GM19035 (cell line): ENCODE measurements at regions not wholly inside any gene's neighbourhood (a gene's known extent, or its start where the extent isn't known, plus 50 kb on each side); places are given as distances from the start of the nearest gene placed in this dataset.
"Not testable (repeated sequence)": the region's sequence is repeated elsewhere in the genome, so short reads cannot be mapped to it uniquely, and the experiment has no call there.

Experiments
- ATAC-seq: cut with Tn5 transposase; IDR thresholded peaks from one replicate; pipeline ENCODE4 v1.9.1; 2021; ENCODE audit not compliant: unreplicated experiment

DNA sequence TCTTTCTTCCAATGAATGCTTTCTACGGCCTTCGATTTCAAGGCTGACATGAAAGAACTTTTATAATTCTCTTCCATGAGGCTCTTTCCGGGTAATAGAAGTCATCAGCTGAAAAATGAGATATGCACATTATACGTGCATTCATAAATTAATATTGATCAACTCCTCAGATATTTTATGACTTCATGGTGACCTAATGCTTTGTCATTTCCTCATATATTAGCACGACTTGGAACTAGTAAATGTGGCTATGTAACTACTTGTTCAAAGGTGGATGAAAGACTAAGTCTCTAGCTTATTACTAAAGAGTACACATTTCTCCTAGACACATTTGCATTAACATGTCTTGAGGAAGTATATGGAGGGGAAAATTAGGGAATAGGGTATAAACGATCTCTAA is 168.8 kb downstream of the HDGFL1 start:
- no peak for ATAC-seq

DNA sequence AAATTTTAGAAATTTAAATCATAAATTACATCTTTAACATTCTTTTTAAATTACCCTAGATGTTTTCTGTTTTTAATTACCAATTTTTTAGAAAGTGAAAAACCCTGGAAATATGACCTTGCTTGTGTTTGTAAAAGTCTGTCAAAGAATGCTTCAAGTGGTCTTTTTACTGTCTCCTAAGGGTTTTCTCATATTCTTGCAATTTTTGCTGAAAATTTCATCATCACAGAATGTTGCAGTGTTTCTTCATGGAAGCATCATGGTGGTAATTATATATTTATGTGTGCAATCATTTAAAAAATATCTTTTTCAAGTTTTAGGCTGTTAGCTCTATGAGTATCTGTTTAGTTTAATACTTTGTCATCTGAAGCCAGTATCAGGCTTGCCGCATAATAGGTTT is 178.2 kb downstream of the HDGFL1 start:
- ATAC-seq, result no peak

DNA sequence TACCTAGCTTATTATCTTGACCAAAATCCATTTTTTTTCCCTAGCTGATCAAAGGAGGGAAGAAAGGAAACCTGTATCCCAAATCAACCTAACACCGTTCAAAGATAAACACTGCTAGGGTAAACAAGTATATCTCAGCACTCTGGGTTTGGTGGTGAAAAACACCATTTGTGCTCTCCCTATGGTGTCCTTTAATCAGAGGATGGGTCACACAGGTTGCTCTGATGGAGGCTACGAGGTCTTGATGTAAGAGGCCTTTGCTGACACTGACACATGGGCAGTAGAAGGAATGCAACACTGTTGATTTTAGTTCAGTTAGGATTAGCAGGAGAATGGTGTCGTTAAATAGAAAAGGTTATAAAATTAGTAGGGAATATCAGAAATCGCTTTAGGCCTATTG is 179.3 kb downstream of the HDGFL1 start:
- no peak for ATAC-seq

DNA sequence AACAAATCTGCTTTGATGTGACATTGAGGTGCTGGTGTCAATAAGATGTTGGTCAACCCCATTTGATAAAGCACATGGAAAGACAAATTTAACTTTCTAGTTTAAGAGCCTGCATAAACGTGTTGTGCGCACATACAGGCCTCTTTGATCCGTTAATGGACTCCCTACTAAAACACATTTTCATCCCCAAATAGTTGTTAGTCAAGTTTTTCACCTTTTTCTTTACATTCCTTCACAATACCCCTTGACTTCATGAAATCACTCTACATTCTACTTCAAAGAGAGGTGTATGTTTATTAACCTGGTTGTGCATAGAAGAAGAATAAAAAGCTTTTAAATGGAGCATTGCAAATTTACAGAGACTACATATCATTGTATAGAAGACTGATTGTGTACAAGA is 180.3 kb downstream of the HDGFL1 start:
- ATAC-seq, result no peak

- ATAC-seq, result no peak
Observed at GRCh38 chr6:22751223-22751622, 181.9 kb downstream of the HDGFL1 start.

DNA sequence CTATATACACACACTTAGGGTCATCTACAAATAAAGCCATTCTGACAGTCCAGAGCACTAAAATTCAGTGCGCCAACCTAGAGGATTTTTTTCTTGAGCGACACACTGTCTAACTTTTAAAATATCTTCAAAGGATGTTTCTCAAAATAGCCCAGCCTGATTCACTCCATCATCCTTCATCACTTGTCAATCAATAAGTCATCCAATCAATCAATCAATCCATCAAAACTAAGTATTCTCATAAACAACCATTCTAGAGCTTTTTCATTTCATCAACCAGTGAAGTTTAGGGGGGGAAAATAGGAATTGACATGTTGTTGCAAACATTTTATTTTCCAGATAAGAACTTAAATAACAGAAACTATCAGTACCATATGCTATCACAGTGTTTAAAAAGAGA is 183.2 kb downstream of the HDGFL1 start:
- ATAC-seq, result no peak

- ATAC-seq, result no peak
Observed at GRCh38 chr6:22754061-22754460, 184.7 kb downstream of the HDGFL1 start.

GRCh38 chr6:22755605-22756004 is 186.2 kb downstream of the HDGFL1 start:
- ATAC-seq, result no peak

DNA sequence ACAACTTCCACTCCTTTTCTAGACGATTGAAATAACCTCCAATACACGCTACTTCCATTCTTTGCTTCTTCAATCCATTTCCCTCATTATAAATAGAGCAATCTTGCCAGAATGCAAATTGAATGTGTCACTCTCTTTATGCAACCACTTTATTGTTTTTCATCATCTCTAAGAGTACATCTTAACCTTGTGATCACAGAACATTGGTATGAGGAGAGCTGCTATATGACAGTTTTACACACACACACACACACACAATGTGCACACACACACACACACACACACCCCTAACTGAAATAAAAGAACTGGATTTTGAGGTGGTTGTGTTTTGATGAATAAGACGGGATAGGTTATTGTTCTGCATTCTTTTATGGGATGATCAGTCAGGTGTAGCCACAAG is 187.0 kb downstream of the HDGFL1 start:
- no peak for ATAC-seq

- no peak for ATAC-seq
Observed at GRCh38 chr6:22764496-22764895, 195.1 kb downstream of the HDGFL1 start.

GRCh38 chr6:22765015-22765414 is 195.6 kb downstream of the HDGFL1 start:
- no peak for ATAC-seq

DNA sequence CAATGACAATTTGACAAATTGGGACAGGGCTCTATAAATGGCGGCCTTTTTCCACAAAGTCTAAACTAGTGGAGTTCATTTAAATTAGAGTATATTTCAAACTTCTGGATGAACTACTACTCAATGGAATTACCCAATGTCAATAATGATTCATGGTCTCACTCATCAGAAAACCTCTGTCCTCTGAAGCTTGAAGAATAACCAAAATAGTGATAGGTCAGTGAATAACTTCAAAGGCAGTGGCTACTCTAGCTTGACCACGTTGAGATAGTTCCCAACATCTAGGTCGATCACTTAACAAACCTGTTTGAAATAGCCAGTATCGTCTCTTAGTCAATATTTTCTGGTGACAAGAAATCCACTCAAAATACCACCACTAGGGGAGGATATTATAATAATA is 197.6 kb downstream of the HDGFL1 start:
- ATAC-seq, result no peak

GRCh38 chr6:22770054-22770453 is 200.7 kb downstream of the HDGFL1 start:
- ATAC-seq, result no peak

- no peak for ATAC-seq
Observed at GRCh38 chr6:22774129-22774528, 204.8 kb downstream of the HDGFL1 start.

- not testable (repeated sequence) for ATAC-seq
Observed at GRCh38 chr6:22778438-22778837, 209.1 kb downstream of the HDGFL1 start.

GRCh38 chr6:22779062-22779461 is 209.7 kb downstream of the HDGFL1 start:
- ATAC-seq, result no peak

- ATAC-seq, result no peak
Observed at GRCh38 chr6:22783931-22784330, 214.6 kb downstream of the HDGFL1 start.

DNA sequence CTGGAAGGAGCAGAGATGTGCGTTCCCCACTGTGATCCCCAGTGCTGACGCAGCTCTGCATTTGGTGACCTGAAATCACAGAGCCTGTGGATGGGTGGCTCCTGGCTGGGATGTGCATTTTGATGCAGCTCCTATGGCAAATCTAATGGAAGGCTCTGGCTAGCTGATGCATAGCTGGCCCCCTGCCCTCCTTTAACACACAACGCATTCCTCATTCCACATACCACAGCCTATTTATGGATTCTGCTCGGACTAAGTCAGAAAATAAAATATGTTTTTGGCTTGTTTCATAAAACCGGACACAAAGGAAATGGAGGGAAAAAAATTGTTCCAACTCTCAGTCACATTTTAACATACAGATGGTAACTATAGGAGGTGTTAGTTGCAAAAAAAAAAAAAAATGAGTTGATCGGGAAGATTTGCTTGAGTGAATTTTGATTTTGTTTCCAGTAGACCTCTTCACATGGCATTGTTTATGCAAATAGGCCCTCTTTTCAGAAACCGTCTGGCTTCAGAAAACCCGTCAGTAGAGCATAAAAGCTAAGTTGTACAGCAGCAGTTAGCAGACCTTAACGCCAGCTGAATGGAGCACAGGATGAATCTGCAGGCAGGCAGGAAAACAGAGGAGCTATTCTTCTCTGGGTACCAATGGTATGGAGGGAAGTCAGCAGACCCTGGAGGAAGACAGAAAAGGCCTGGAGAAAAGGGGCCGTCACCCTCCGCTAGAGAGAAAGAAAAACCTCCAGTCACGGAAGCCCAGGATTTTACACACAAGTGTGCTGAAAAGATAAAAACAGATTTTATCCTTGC is 215.4 kb downstream of the HDGFL1 start:
- ATAC-seq, result no peak

GRCh38 chr6:22788038-22788437 is 218.7 kb downstream of the HDGFL1 start:
- no peak for ATAC-seq

DNA sequence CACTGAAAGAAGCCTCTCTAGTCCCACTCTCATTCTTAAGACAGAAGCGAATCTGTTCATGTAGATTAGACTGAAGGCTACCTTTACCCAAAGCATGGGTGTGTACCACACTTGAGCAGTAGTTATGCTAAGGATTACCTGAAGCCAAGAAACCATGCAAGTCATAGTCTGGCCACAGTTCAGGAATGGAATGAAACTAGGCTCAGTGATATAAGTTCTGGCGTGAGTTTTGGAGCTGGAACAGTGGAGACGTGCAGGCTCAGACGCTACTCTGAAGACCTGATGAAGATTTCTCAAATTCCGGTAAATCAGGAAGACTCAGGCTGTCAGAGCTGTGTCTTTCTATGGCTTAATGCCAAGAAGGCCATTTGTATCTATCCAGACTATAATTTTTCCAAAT is 219.9 kb downstream of the HDGFL1 start:
- no peak for ATAC-seq

DNA sequence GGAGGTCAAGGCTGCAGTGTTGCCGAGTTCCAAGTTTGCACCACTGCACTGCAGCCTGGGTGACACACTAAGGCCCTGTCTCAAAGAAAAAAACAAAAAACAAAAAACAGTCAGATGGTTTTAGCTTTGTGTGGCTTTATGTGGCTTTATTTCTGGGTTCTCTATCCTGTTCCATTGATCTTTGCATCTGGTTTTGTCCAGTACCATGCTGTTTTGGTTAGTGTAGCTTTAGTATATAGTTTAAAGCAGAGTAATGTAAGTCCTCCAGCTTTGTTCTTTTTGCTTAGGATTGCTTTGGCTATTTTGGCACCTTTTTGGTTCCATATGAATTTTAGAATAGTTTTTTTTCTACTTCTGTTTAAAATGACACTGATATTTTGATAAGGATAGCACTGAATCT is 225.5 kb downstream of the HDGFL1 start:
- ATAC-seq, result no peak

DNA sequence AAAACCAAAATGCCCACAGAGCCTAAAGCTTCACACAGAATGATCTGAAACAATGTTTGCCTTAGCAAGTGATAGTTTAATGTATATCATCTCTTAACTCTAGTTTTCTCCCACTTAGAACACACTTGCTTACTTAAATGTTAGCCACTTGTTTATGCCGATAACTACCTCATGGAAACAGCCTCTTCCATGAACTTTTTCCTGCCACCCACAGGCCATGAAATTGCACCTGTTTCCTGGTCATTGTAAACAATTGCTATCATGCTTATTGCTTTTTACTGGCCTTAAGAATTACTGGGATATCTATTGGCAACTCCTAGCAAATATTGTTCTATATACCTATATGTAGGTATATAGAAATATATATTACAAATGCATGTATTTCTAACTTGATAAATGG is 231.1 kb downstream of the HDGFL1 start:
- no peak for ATAC-seq

DNA sequence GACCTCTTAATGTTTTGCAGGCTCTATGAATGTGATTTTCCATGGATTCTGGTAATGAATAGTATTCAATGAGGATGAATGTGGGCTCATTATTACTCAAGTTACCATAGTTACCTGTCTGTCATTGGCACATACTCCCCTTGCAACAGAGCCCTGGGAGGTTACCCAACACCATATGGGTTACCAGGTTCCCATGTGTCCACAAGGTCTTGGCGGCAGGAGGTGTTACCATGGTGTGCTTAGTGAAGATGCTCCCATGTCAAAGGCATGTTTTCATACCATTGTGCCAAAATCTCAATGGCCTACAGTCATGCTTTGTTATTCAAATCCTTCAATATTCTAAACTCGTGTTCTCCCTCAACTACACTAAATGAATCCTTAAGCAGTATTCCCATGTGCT is 232.5 kb downstream of the HDGFL1 start:
- ATAC-seq, result no peak
